OCI-LY3 (cell line): ENCODE measurements at regions not wholly inside any gene's neighbourhood (a gene's known extent, or its start where the extent isn't known, plus 50 kb on each side); places are given as distances from the start of the nearest gene placed in this dataset.

Experiments used
- EZH2phosphoT487 ChIP-seq: fragments of 200-600 bp; shearing (Covaris generic); IDR thresholded peaks from 2 replicates; pipeline ENCODE4 v1.6.1; 2018; ENCODE audit warnings: antibody characterized with exemption, mixed run types, low read depth
- TF ChIP-seq, protein P1 (sequence below): fragments of 200-600, 300-600 bp; sonication (generic); IDR thresholded peaks from 2 replicates; pipeline ENCODE4 v1.5.1; 2014; ENCODE audit warnings: antibody characterized with exemption, low read length, low read depth

DNA sequence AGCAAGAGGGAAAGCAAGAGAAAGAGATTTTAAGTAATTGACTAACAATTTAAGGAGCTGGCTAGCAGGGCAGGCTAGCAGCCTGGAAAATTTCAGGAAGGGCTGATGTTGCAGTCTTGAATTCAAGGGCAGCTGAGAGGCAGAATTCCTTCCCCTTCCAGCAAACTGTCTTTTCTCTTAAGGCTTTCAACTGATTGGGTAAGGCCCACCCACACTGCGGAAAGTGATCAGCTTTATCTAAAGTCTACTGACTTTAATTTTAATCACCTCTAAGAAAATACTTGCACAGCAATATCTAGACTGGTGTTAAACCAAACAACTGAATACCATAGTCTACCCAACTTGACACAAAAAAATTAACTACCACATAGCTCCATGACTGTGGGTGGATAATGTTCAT is 303.9 kb downstream of the FZD1 start:
- TF ChIP-seq, protein P1, sequence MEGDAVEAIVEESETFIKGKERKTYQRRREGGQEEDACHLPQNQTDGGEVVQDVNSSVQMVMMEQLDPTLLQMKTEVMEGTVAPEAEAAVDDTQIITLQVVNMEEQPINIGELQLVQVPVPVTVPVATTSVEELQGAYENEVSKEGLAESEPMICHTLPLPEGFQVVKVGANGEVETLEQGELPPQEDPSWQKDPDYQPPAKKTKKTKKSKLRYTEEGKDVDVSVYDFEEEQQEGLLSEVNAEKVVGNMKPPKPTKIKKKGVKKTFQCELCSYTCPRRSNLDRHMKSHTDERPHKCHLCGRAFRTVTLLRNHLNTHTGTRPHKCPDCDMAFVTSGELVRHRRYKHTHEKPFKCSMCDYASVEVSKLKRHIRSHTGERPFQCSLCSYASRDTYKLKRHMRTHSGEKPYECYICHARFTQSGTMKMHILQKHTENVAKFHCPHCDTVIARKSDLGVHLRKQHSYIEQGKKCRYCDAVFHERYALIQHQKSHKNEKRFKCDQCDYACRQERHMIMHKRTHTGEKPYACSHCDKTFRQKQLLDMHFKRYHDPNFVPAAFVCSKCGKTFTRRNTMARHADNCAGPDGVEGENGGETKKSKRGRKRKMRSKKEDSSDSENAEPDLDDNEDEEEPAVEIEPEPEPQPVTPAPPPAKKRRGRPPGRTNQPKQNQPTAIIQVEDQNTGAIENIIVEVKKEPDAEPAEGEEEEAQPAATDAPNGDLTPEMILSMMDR: no peak
- no peak for TF ChIP-seq EZH2phosphoT487
